NCI-H82 treated with DMSO at 0.1 percent for 48 hours (cell line): ENCODE measurements at regions not wholly inside any gene's neighbourhood (a gene's known extent, or its start where the extent isn't known, plus 50 kb on each side); places are given as distances from the start of the nearest gene placed in this dataset.
"Not testable (repeated sequence)": the region's sequence is repeated elsewhere in the genome, so short reads cannot be mapped to it uniquely, and the experiment has no call there.

Source experiments
- DNase-seq: peaks from one replicate; lab custom pipeline; 2025; ENCODE audit not compliant: unreplicated experiment; lab: John Stamatoyannopoulos, UW

- no peak for DNase-seq
Measured at GRCh38 chr7:8809320-8809719, 375.9 kb downstream of the NXPH1 start.

- peak; percentile 94 for DNase-seq
Measured at GRCh38 chr7:8817448-8818036, 384.1 kb downstream of the NXPH1 start.

GRCh38 chr7:8818406-8818805 lies 385.0 kb downstream of the NXPH1 start:
- no peak for DNase-seq

- DNase-seq, result no peak
Measured at GRCh38 chr7:8822595-8822994, 389.2 kb downstream of the NXPH1 start.

GRCh38 chr7:8823486-8823885 lies 390.1 kb downstream of the NXPH1 start:
- no peak for DNase-seq

- no peak for DNase-seq
Measured at GRCh38 chr7:8827329-8827728, 393.9 kb downstream of the NXPH1 start.

- DNase-seq, result no peak
Measured at GRCh38 chr7:8829100-8829499, 395.7 kb downstream of the NXPH1 start.

- no peak for DNase-seq
Measured at GRCh38 chr7:8831376-8831775, 398.0 kb downstream of the NXPH1 start.

- DNase-seq, result no peak
Measured at GRCh38 chr7:8833355-8833754, 399.9 kb downstream of the NXPH1 start.

GRCh38 chr7:8841171-8841570 lies 407.8 kb downstream of the NXPH1 start:
- DNase-seq, result no peak

DNA sequence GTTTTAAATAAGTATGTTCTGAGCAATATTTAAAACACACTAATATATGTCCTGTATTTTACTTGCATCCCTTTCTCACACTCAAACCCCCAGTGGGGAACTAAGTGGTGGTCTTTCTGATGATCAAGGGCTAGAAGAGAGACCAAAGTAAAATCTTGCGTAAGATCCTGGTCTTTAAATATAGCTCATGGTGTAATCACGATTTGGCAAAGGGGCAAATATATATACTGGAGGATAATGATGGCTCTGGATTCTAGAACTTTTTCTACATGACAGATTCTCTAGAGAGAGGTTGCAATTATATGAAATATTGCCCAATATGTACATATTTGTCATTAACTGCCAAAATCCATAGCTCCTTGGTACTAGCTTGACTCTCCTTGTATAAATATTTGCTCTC lies 438.3 kb downstream of the NXPH1 start:
- no peak for DNase-seq

DNA sequence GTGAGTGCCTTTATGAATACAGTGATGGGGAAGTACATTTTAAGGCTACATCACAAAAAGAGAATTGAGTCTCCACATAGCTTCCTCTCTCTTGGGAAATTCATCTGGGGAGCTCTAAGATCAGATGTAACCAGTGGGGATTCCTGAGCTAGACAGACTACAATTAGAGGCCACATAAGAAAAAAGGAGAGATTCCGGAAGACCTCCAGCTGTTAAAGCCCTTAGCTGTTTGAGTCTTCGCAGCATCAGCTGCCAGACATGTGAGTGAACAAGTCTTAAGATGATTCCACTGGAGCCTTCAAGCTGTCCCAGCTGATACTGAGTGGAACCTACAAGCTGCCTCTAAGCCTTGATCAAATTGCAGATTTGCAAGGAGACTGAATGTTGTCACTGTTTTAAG lies 448.5 kb downstream of the NXPH1 start:
- DNase-seq, result no peak

DNA sequence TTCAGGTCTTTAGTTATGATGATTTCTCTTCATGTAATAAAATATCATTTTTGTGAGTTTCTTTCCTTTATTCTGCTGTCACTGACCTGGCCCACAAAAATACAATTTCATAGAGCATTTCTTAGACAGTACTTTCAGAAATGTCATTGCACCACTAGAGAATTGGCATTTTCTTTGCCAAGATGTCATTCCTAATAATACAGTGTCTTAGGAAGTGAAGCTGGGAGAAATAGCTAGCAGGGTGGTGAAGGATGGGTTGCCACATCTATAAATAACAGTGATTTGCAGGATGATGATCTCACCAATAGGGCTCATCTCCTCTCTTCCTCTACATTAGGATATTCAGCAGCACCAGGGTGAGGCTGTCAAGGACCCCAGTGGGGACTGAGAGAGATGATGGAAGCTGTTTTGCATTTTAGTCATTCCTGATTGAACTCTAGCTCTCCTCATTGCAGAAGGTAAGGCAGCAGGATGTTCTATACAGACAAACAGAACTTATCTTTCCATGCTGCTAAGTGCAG lies 452.1 kb downstream of the NXPH1 start:
- DNase-seq, result no peak

- DNase-seq, result not testable (repeated sequence)
Measured at GRCh38 chr7:8890346-8890745, 456.9 kb downstream of the NXPH1 start.

DNA sequence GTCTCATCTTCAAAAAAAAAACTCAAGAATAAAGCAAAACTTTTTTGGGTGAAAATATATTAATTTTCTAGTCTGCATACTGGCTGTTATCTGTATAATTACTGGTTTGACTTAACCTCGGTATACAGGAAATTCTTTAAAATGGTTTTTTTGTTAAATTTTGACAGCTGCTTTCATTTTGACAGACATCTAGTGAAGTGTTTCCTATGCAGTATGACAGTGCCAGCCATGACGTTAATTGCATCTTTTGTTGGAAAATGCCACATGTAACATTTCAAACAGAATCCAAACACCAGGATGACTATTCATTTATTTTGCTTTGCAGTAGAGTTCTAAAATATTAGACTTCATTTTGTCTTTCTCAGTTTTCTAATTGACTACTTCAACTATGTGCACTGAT lies 460.4 kb downstream of the NXPH1 start:
- no peak for DNase-seq

GRCh38 chr7:8906396-8907075 lies 473.1 kb downstream of the NXPH1 start:
- no peak for DNase-seq

GRCh38 chr7:8908889-8909288 lies 475.5 kb downstream of the NXPH1 start:
- DNase-seq, result no peak

- DNase-seq, result no peak
Measured at GRCh38 chr7:8913682-8914081, 480.3 kb downstream of the NXPH1 start.

- no peak for DNase-seq
Measured at GRCh38 chr7:8921807-8922206, 488.4 kb downstream of the NXPH1 start.

- no peak for DNase-seq
Measured at GRCh38 chr7:8922726-8923125, 489.3 kb downstream of the NXPH1 start.

- DNase-seq, result no peak
Measured at GRCh38 chr7:8923164-8923806, 489.9 kb downstream of the NXPH1 start.

DNA sequence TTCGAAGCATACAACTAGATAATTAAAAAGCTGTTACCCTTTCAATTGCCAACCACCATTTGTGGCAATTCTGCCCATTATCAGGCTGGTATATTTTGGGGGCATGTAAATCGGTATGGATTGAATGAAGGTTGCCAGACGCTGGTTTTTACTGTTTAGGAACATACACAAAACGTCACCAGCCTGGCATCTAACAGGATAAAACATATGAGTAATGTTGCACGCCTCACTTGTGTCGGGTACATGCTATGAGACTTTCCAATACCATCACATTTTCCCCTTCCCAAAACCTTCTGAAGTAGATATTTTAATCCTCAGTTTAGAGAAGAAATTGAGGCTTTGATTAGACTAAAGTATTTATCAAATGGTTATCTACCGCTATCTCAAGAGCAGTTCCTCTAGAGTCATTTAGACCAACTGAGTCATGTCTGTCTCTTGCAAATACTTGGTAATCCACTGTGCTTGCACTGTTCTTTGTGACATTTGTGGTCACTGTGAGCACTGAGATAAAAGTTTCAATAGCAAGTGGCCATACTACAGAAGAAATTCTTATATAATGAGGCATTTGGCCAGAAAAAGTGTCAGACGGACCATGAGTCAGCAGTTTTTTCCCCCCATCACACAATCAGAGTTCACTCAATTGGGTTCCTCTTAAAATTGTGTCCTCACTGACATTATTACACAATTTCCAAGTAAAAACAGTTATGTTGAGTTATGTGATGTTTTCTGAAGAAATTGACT lies 498.7 kb downstream of the NXPH1 start:
- DNase-seq, result no peak
